HEK293 (cell line): ENCODE measurements at regions not wholly inside any gene's neighbourhood (a gene's known extent, or its start where the extent isn't known, plus 50 kb on each side); places are given as distances from the start of the nearest gene placed in this dataset.

Experiments used
- CTCF ChIA-PET: fragments of 350-600 bp; formaldehyde crosslinking; extraction: SDS; loops from one replicate; lab custom pipeline; 2021; ENCODE audit warnings: antibody characterized with exemption; lab: Yijun Ruan, JAX
- POLR2A ChIA-PET: fragments of 300-600 bp; formaldehyde crosslinking; extraction: SDS; loops from one replicate; lab custom pipeline; 2020; ENCODE audit warnings: antibody characterized with exemption, inconsistent platforms; lab: Yijun Ruan, JAX
- H3K27ac ChIP-seq: fragments of 200-500 bp; sonication (Bioruptor generic); 2 replicates; pipeline ENCODE4 v1.5.1; 2014; ENCODE audit warnings: low read depth, low read length, control low read depth, inconsistent platforms; ENCODE audit errors: extremely low read depth
- H3K36me3 ChIP-seq, 2 experiments: fragments of 200-500 bp in 1 of 2; sonication (Bioruptor generic) in 1 of 2; 1 replicate in 1 of 2; 2 replicates in 1 of 2; pipeline ENCODE4 v1.5.1; 2014 to 2017; ENCODE audit warnings: inconsistent platforms in 2 of 2, low read length in 2 of 2; ENCODE audit not compliant: control insufficient read depth in 2 of 2, insufficient read depth in 1 of 2
- H3K4me1 ChIP-seq: fragments of 200-500 bp; sonication (Bioruptor generic); 2 replicates; pipeline ENCODE4 v1.5.1; 2014; ENCODE audit warnings: mild to moderate bottlenecking, low read length, inconsistent platforms; ENCODE audit not compliant: control insufficient read depth, insufficient read depth
- H3K4me3 ChIP-seq: 2 replicates; pipeline ENCODE4 v1.5.1; 2011; ENCODE audit warnings: low read depth, mild to moderate bottlenecking, control low read depth, low read length, moderate library complexity
- H3K9me3 ChIP-seq: fragments of 200-500 bp; sonication (Bioruptor generic); 2 replicates; pipeline ENCODE4 v1.5.1; 2014; ENCODE audit warnings: low read depth, low read length, inconsistent platforms; ENCODE audit not compliant: control insufficient read depth, insufficient read depth
- GFI1B ChIP-seq: fragments of 450-650 bp; formaldehyde crosslinking; IDR thresholded peaks from 2 replicates; pipeline ENCODE4 v1.5.1; 2016; ENCODE audit warnings: missing biosample characterization, missing genetic modification characterization
- GLIS1 ChIP-seq: fragments of 450-650 bp; formaldehyde crosslinking; IDR thresholded peaks from 2 replicates; pipeline ENCODE4 v1.5.1; 2016; ENCODE audit warnings: missing biosample characterization, missing genetic modification characterization
- IKZF3 ChIP-seq: fragments of 450-650 bp; IDR thresholded peaks from 2 replicates; pipeline ENCODE4 v1.5.0; 2018; ENCODE audit warnings: missing biosample characterization, mild to moderate bottlenecking, missing genetic modification characterization, moderate library complexity
- PRDM1 ChIP-seq: fragments of 450-650 bp; formaldehyde crosslinking; IDR thresholded peaks from 2 replicates; pipeline ENCODE4; 2016; ENCODE audit warnings: missing biosample characterization, missing genetic modification characterization
- ZFHX2 ChIP-seq: fragments of 450-650 bp; formaldehyde crosslinking; conservative IDR thresholded peaks from 2 replicates; pipeline ENCODE4 v1.5.1; 2016; ENCODE audit warnings: missing biosample characterization, missing genetic modification characterization
- ZNF112 ChIP-seq: fragments of 450-650 bp; formaldehyde crosslinking; IDR thresholded peaks from 2 replicates; pipeline ENCODE4 v1.5.0; 2017; ENCODE audit warnings: missing biosample characterization, missing genetic modification characterization
- ZNF274 ChIP-seq, 2 experiments: fragments of 200-500 bp in 1 of 2; fragments of 450-650 bp in 1 of 2; sonication (Bioruptor generic) in 1 of 2; formaldehyde crosslinking in 1 of 2; IDR thresholded peaks; 2 replicates each; pipeline versions ENCODE4 v1.5.1 to v1.6.1; 2014 to 2016; ENCODE audit warnings: borderline replicate concordance in 1 of 2, inconsistent platforms in 1 of 2, low read length in 1 of 2, missing biosample characterization in 1 of 2, missing genetic modification characterization in 1 of 2
- ZNF280C ChIP-seq: fragments of 450-650 bp; formaldehyde crosslinking; IDR thresholded peaks from 2 replicates; pipeline ENCODE4 v1.5.1; 2016; ENCODE audit warnings: missing biosample characterization, missing genetic modification characterization
- ZNF362 ChIP-seq: fragments of 450-650 bp; formaldehyde crosslinking; IDR thresholded peaks from 2 replicates; pipeline ENCODE4 v1.5.1; 2016; ENCODE audit warnings: missing biosample characterization, missing genetic modification characterization
- ZNF416 ChIP-seq: fragments of 450-650 bp; formaldehyde crosslinking; IDR thresholded peaks from 2 replicates; pipeline ENCODE4 v1.5.1; 2016; ENCODE audit warnings: missing biosample characterization, missing genetic modification characterization
- ZNF555 ChIP-seq: fragments of 450-650 bp; formaldehyde crosslinking; conservative IDR thresholded peaks from 2 replicates; pipeline ENCODE4 v1.5.1; 2017; ENCODE audit warnings: missing biosample characterization, mild to moderate bottlenecking, missing genetic modification characterization, inconsistent platforms
- ZNF621 ChIP-seq: fragments of 450-650 bp; formaldehyde crosslinking; IDR thresholded peaks from 2 replicates; pipeline ENCODE4 v1.5.1; 2017; ENCODE audit warnings: missing biosample characterization, missing genetic modification characterization
- ZNF658 ChIP-seq: fragments of 450-650 bp; formaldehyde crosslinking; IDR thresholded peaks from 2 replicates; pipeline ENCODE4; 2016; ENCODE audit warnings: missing biosample characterization, missing genetic modification characterization
- ZNF670 ChIP-seq: fragments of 450-650 bp; formaldehyde crosslinking; IDR thresholded peaks from 2 replicates; pipeline ENCODE4 v1.5.1; 2016; ENCODE audit warnings: missing biosample characterization, missing genetic modification characterization, low read depth
- ZNF707 ChIP-seq: fragments of 450-650 bp; formaldehyde crosslinking; IDR thresholded peaks from 2 replicates; pipeline ENCODE4 v1.5.1; 2016; ENCODE audit warnings: missing biosample characterization, missing genetic modification characterization
- ZNF768 ChIP-seq: fragments of 450-650 bp; formaldehyde crosslinking; IDR thresholded peaks from 2 replicates; pipeline ENCODE4 v1.5.1; 2018; ENCODE audit warnings: missing biosample characterization, mild to moderate bottlenecking, missing genetic modification characterization
- ZSCAN30 ChIP-seq: fragments of 450-650 bp; IDR thresholded peaks from 2 replicates; pipeline ENCODE4 v1.5.1; 2018; ENCODE audit warnings: missing biosample characterization, mild to moderate bottlenecking, missing genetic modification characterization, moderate library complexity
- TF ChIP-seq, protein P1 (sequence below): fragments of 450-650 bp; formaldehyde crosslinking; IDR thresholded peaks from 2 replicates; pipeline ENCODE4 v1.5.1; 2016; ENCODE audit warnings: missing biosample characterization, missing genetic modification characterization
- TF ChIP-seq, protein P2 (sequence below): fragments of 450-650 bp; formaldehyde crosslinking; IDR thresholded peaks from 2 replicates; pipeline ENCODE4 v1.5.1; 2016; ENCODE audit warnings: missing biosample characterization, missing genetic modification characterization
- TF ChIP-seq, protein P3 (sequence below): fragments of 450-650 bp; formaldehyde crosslinking; IDR thresholded peaks from 2 replicates; pipeline ENCODE4 v1.5.1; 2016; ENCODE audit warnings: missing biosample characterization, missing genetic modification characterization

DNA sequence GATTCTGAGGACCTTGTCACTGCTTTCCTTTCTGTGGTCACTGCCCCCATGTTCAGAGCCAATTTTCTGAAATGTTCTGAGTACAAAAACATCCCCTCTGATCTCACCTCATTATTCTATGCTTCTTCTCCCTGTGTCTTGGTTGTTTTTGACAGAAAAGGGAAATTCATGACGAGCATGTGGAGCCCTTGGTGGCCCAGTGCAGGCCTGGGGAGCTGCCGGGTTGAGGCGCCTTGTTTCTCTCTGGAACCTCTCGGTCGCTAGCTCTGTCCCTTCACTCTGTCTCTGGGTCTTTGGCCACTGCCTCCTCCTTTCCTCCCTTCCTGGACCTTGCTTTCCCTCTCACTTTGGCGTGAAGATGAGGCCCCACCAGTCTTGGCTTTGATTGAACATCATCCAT lies 63.0 kb upstream of the THY1 start:
- H3K4me3 ChIP-seq = no peak overlapping the region
- ChIA-PET CTCF (interaction anchor here (0.5 to 1.3 kb wide), 5 partner anchors 11 to 686 kb away, joined by 3 to 7 read pairs (median 5); partner anchors contain the start of gene NECTIN1), POLR2A (no interaction called here)
- no peaks in the 10 kb centered on the region for H3K9me3 ChIP-seq
- H3K27ac ChIP-seq = no peak overlapping the region
- TF ChIP-seq, protein P1, sequence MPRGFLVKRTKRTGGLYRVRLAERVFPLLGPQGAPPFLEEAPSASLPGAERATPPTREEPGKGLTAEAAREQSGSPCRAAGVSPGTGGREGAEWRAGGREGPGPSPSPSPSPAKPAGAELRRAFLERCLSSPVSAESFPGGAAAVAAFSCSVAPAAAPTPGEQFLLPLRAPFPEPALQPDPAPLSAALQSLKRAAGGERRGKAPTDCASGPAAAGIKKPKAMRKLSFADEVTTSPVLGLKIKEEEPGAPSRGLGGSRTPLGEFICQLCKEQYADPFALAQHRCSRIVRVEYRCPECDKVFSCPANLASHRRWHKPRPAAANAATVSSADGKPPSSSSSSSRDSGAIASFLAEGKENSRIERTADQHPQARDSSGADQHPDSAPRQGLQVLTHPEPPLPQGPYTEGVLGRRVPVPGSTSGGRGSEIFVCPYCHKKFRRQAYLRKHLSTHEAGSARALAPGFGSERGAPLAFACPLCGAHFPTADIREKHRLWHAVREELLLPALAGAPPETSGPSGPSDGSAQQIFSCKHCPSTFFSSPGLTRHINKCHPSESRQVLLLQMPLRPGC (tag by site-specific recombination) = no peak
- TF ChIP-seq ZNF658 = no peak
- H3K4me1 ChIP-seq = no peaks in the 10 kb centered on the region
- H3K36me3 ChIP-seq = no peaks in the 10 kb centered on the region

GRCh38 chr11:119484741-119485605 lies 62.0 kb upstream of the THY1 start:
- ChIA-PET CTCF (interaction anchor here (0.5 to 1.3 kb wide), 4 partner anchors 10 to 624 kb away, joined by 3 to 5 read pairs (median 5); partner anchors contain the start of gene NECTIN1), POLR2A (no interaction called here)
- TF ChIP-seq, protein P2, sequence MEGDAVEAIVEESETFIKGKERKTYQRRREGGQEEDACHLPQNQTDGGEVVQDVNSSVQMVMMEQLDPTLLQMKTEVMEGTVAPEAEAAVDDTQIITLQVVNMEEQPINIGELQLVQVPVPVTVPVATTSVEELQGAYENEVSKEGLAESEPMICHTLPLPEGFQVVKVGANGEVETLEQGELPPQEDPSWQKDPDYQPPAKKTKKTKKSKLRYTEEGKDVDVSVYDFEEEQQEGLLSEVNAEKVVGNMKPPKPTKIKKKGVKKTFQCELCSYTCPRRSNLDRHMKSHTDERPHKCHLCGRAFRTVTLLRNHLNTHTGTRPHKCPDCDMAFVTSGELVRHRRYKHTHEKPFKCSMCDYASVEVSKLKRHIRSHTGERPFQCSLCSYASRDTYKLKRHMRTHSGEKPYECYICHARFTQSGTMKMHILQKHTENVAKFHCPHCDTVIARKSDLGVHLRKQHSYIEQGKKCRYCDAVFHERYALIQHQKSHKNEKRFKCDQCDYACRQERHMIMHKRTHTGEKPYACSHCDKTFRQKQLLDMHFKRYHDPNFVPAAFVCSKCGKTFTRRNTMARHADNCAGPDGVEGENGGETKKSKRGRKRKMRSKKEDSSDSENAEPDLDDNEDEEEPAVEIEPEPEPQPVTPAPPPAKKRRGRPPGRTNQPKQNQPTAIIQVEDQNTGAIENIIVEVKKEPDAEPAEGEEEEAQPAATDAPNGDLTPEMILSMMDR = 0 out of 2 replicates have a peak, but pooled peaks have one; percentile 12
- TF ChIP-seq ZNF555 (tag by site-specific recombination) (no peak), ZNF112 (tag by site-specific recombination) (no peak), ZNF416 (tag by site-specific recombination) (no peak), GLIS1 (tag by site-specific recombination) (no peak), ZNF707 (no peak), ZNF621 (no peak), PRDM1 (no peak), ZFHX2 (tag by site-specific recombination) (0 out of 2 replicates have a peak, but pooled peaks have one; percentile 16), IKZF3 (tag by site-specific recombination) (no peak), GFI1B (no peak), ZNF362 (tag by site-specific recombination) (no peak), ZSCAN30 (tag by site-specific recombination) (no peak), ZNF670 (tag by site-specific recombination) (no peak), ZNF768 (tag by site-specific recombination) (no peak), ZNF274 (IDR thresholded peaks at IDR 0.05; ENCODE audit: low read length) (no peak), ZNF274 (tag by site-specific recombination; IDR thresholded peaks at IDR 0.05; ENCODE audit: borderline replicate concordance) (no peak), ZNF280C (tag by site-specific recombination) (no peak)
- TF ChIP-seq, protein P3, sequence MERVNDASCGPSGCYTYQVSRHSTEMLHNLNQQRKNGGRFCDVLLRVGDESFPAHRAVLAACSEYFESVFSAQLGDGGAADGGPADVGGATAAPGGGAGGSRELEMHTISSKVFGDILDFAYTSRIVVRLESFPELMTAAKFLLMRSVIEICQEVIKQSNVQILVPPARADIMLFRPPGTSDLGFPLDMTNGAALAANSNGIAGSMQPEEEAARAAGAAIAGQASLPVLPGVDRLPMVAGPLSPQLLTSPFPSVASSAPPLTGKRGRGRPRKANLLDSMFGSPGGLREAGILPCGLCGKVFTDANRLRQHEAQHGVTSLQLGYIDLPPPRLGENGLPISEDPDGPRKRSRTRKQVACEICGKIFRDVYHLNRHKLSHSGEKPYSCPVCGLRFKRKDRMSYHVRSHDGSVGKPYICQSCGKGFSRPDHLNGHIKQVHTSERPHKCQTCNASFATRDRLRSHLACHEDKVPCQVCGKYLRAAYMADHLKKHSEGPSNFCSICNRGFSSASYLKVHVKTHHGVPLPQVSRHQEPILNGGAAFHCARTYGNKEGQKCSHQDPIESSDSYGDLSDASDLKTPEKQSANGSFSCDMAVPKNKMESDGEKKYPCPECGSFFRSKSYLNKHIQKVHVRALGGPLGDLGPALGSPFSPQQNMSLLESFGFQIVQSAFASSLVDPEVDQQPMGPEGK (tag by site-specific recombination) = no peak
- H3K9me3 ChIP-seq = no peaks in the 10 kb centered on the region
- no peak overlapping the region for H3K27ac ChIP-seq
- H3K4me1 ChIP-seq = no peaks in the 10 kb centered on the region
- H3K4me3 ChIP-seq = no peak overlapping the region
- H3K36me3 ChIP-seq = no peaks in the 10 kb centered on the region
